ENCODE measurements at regions not wholly inside any gene's neighbourhood (a gene's known extent, or its start where the extent isn't known, plus 50 kb on each side); places are given as distances from the start of the nearest gene placed in this dataset.

- TF ChIP-seq RAD21 (IDR thresholded peaks at IDR 0.05) (peak; percentile 97), CTCF (IDR thresholded peaks at IDR 0.05; ENCODE audit: low read depth, low read length, missing input control) (peak; percentile 91)
These were observed 54.3 kb upstream of the PPP2R5C start for GRCh38 chr14:101707068-101707842.
